ENCODE measurements at regions not wholly inside any gene's neighbourhood (a gene's known extent, or its start where the extent isn't known, plus 50 kb on each side); places are given as distances from the start of the nearest gene placed in this dataset.

- 48% methylated on average over 1 of the region's 1 CpG for WGBS
- Histone ChIP-seq H3K9me3 (no peaks in the 10 kb centered on the region), H3K4me1 (replicated peaks) (no peaks in the 10 kb centered on the region), H3K27me3 (replicated peaks; ENCODE audit: insufficient read depth) (no peaks in the 10 kb centered on the region), H3K27ac (no peak overlapping the region), H3K4me3 (no peak overlapping the region), H3K36me3 (no peaks in the 10 kb centered on the region)
- DNase-seq (ENCODE audit: low spot score): peak; percentile 8
- TF ChIP-seq POLR2AphosphoS5 (IDR thresholded peaks at IDR 0.05): no peak
- TF ChIP-seq, protein P1, sequence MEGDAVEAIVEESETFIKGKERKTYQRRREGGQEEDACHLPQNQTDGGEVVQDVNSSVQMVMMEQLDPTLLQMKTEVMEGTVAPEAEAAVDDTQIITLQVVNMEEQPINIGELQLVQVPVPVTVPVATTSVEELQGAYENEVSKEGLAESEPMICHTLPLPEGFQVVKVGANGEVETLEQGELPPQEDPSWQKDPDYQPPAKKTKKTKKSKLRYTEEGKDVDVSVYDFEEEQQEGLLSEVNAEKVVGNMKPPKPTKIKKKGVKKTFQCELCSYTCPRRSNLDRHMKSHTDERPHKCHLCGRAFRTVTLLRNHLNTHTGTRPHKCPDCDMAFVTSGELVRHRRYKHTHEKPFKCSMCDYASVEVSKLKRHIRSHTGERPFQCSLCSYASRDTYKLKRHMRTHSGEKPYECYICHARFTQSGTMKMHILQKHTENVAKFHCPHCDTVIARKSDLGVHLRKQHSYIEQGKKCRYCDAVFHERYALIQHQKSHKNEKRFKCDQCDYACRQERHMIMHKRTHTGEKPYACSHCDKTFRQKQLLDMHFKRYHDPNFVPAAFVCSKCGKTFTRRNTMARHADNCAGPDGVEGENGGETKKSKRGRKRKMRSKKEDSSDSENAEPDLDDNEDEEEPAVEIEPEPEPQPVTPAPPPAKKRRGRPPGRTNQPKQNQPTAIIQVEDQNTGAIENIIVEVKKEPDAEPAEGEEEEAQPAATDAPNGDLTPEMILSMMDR (IDR thresholded peaks at IDR 0.05): peak; percentile 44 to 66 (median 58)
- intact Hi-C loops (cut with DNase I): no loop called here
These were observed 300.4 kb downstream of the KCNS3 start for GRCh38 chr2:18178736-18179349.

DNA sequence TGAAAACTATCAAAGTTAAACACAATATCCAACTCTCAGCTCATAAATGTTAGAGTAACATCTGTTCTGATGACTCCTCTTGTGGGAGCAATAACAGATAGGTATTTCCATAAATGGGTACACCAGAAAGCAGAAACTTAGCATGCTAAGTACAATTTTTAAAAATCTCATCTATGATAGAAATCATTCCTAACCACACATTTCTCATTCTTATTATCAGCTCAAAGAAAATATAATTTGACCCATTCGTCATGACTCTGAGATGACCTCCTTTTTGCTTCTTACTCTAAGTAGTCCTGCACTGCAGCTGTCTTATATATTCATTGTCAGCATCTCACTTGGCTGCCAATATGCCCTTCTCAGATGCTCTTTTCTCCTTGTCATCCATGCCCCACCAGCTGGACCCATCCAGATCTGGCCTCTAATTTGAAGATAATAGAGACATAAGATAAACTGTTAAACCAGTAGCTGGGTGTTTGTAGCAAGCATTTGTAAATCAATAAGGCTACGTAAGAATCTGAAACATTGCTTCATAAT lies 298.3 kb downstream of the KCNS3 start:
- Histone ChIP-seq H3K36me3 (no peaks in the 10 kb centered on the region), H3K27ac (no peak overlapping the region), H3K4me3 (no peak overlapping the region), H3K4me1 (replicated peaks) (no peaks in the 10 kb centered on the region), H3K9me3 (no peaks in the 10 kb centered on the region), H3K27me3 (replicated peaks; ENCODE audit: insufficient read depth) (no peaks in the 10 kb centered on the region)
- intact Hi-C loops (cut with DNase I): no loop called here
- WGBS: 86% methylated on average over 2 of the region's 2 CpGs
- no peak for DNase-seq (ENCODE audit: low spot score)
- TF ChIP-seq POLR2AphosphoS5 (IDR thresholded peaks at IDR 0.05) (no peak), POLR2A (IDR thresholded peaks at IDR 0.05) (no peak)
- TF ChIP-seq, protein P1 (IDR thresholded peaks at IDR 0.05): no peak

DNA sequence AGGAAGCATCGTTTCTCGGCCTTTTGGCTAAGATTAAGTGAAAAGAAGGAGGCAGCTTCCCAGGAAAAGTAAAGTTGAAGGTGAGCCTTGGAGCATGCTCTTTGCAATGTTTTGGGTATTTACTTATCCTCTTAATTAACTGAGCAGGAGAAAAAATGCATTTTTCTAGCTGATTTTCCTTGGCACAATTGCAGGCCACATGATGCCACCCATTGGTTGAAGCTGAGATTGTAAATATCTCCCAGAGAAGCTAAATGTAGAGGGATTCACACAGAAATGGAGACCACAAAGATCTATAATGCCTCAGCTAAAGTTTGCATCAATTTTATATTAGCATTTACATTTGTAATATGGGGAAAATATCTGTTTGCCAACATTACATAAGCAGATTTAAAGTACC lies 294.1 kb downstream of the KCNS3 start:
- Histone ChIP-seq H3K27me3 (replicated peaks; ENCODE audit: insufficient read depth) (no peaks in the 10 kb centered on the region), H3K9me3 (no peaks in the 10 kb centered on the region), H3K4me3 (no peak overlapping the region), H3K36me3 (no peaks in the 10 kb centered on the region), H3K4me1 (replicated peaks) (no peaks in the 10 kb centered on the region), H3K27ac (no peak overlapping the region)
- WGBS: 92% methylated on average over 2 of the region's 2 CpGs
- DNase-seq (ENCODE audit: low spot score): no peak
- TF ChIP-seq, protein P1 (IDR thresholded peaks at IDR 0.05): no peak
- TF ChIP-seq POLR2AphosphoS5 (IDR thresholded peaks at IDR 0.05) (no peak), POLR2A (IDR thresholded peaks at IDR 0.05) (no peak)
- intact Hi-C loops (cut with DNase I): no loop called here

DNA sequence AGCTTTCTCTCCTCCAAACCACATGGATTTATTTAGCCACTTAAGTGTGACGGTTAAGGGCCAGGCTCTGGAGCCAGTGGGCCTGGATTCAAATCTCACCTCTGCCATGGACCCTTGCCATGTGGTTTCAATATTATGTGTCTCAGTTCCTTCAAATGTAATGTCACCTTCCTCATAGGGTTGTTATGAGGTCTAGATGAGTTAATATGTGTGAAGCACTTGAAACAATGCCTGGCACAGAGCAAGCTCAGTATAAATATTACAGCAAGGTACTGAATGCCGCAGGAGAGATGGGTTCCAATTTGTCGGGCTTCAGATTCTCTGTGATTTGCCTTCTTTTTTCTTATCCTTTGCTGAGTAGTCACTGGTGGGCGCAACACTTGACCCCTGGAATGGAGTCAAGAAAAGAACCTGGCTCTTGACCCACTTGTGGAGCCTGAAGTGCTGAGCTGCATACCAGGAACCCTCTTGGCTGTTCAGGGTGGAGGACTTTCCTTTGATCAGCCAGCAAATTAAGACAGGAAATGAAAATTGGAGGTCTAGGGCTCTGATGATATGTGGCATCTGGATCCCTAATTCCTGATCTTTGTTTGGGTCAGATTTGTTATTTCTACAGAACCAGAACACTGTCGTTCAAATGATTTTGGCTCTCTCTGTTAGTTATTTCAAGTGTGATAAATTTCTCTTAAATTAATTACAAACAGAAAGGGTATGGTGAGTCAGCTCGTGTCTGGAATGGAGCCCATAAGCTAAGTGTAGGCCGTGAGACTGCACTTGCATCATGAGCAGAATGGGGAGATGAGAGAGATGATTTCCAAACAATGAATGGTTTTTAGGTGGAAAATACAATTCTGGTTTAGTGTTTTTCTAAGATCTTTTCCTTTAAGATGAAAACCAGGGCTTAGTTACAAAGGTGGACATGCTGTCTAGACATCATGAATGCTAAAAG lies 293.0 kb downstream of the KCNS3 start:
- WGBS: 74% methylated on average over 7 of the region's 7 CpGs
- no peaks in the 10 kb centered on the region for H3K4me1 ChIP-seq (replicated peaks)
- H3K9me3 ChIP-seq: no peaks in the 10 kb centered on the region
- no peaks in the 10 kb centered on the region for H3K36me3 ChIP-seq
- H3K27ac ChIP-seq: no peak overlapping the region
- intact Hi-C loops (cut with DNase I): no loop called here
- no peak for DNase-seq (ENCODE audit: low spot score)
- no peaks in the 10 kb centered on the region for H3K27me3 ChIP-seq (replicated peaks; ENCODE audit: insufficient read depth)
- no peak overlapping the region for H3K4me3 ChIP-seq
- TF ChIP-seq POLR2A (IDR thresholded peaks at IDR 0.05) (no peak), POLR2AphosphoS5 (IDR thresholded peaks at IDR 0.05) (no peak)
- TF ChIP-seq, protein P1 (IDR thresholded peaks at IDR 0.05): no peak
